ENCODE measurements at regions not wholly inside any gene's neighbourhood (a gene's known extent, or its start where the extent isn't known, plus 50 kb on each side); places are given as distances from the start of the nearest gene placed in this dataset.
"Not testable (repeated sequence)": the region's sequence is repeated elsewhere in the genome, so short reads cannot be mapped to it uniquely, and the experiment has no call there.

DNA sequence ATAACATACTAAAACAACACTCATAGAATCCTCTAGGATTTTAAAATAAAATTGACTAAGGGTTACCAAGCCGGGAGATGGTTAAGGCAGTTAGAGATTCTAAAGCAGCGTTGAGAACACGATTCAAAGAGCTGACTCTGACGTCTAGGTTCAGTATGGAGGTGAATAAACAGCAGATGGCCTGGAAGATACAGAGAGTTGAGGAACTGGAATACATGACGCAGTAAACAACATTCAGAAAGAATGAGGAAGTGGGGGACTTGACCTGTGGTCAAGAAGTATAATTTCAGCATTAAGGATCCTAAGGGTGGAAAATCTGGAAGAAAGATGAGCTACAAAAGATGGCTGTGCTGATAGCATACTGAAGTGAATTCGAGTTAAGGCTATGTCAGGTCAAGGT is 172.5 kb upstream of the NBPF9 start:
- not testable (repeated sequence) for DNase-seq (ENCODE audit: low read depth in 2 of 2)

DNA sequence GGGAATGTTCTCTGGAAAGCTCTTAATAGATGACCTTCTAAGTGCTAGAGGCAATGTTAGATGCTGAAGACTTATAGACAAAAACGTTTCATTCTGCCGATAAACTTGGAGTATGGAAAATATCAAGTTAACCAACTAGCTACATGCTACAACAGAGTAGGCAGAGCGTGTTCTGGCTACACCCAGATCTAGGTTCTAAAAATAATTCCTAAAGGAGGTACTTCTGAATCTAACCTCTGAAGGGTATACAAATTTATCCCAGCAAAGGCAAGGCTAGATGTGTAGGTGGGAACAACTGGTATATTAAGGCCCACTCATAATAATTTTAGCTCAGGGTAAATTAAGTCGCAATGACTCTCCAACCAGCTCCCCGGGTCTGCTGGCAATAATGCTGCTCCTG is 173.1 kb upstream of the NBPF9 start:
- not testable (repeated sequence) for DNase-seq (ENCODE audit: low read depth in 2 of 2)

DNA sequence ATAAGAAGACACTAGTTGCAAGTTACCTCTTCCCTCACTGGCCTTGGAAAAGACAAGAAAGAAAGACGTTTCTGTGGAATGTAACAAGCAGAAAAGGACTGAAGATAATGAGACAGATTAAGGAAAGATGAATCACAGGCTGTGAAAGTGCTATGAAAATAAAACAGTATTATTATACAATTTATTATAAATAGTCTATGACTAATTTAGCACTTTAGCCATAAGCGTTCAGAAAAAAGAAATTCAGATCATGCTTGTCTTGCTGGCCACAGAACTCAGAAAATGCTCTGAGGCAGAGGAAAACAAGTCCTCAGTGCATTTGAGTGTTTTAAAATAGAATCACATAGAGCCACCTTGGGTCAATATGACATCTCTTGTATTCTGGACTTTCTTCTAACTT is 174.8 kb upstream of the NBPF9 start:
- DNase-seq (ENCODE audit: low read depth in 2 of 2) = not testable (repeated sequence)

GRCh38 chr1:149279015-149279414 is 175.7 kb upstream of the NBPF9 start:
- DNase-seq (ENCODE audit: low read depth in 2 of 2) = not testable (repeated sequence)

DNA sequence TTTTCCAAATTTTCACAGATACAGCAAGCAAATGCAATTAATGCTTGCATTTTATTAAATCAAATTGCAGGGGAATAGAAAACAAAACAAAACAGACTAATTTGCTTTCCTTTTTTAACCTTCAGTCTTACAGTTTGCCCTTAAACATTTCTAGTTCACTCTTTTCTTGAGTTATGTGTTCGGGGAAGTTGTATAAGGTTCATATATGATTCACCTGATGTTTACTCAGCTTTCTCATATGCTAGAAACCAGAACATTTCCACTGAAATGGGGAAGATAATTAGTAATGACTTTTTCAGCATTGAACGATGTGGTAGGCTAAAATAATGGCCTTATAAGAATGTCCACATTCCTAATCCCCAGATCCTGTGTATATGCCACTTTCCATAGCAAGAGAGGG is 176.2 kb upstream of the NBPF9 start:
- DNase-seq (ENCODE audit: low read depth in 2 of 2) = not testable (repeated sequence)

DNA sequence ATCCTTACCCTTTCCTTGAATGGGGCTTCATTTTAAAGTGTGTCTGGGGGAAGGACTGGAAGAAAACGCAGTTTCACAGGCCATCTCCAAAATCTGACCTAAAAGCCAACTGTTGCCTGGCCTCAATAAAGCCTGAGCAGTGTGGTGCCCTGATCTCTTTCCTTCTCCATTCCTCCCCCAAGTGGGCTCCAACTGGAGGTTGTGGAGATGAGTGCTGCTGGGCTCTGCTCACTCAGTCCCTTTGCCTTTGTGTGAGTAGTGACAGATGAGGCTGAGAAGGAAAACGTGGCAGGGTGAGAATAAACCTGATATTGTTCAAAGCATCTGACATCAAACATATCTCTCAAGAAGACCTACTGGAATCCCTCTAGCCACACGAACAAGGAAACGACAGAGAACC is 181.4 kb upstream of the NBPF9 start:
- not testable (repeated sequence) for DNase-seq (ENCODE audit: low read depth in 2 of 2)

GRCh38 chr1:149285205-149285604 is 181.9 kb upstream of the NBPF9 start:
- not testable (repeated sequence) for DNase-seq (ENCODE audit: low read depth in 2 of 2)

DNA sequence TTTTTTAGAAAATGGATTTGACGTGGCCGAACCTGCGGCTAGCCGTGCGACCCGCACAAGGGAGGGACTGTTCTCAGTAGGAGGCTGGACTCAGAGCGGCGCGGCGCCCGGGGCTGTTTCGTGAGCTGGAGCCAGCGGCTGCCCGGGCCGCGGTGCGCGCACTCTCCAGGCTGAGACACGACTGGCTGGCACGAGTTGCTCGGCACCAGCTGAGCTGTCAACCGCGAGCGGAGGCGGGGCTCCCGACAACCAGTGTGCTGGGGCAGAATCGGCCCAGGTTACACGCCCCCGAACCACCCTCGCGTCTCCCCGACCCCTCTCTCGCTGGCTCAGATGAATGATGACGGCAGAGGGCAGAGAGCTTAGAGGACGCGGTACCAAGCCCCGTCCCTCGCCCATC is 182.3 kb upstream of the NBPF9 start:
- not testable (repeated sequence) for DNase-seq (ENCODE audit: low read depth in 2 of 2)

DNA sequence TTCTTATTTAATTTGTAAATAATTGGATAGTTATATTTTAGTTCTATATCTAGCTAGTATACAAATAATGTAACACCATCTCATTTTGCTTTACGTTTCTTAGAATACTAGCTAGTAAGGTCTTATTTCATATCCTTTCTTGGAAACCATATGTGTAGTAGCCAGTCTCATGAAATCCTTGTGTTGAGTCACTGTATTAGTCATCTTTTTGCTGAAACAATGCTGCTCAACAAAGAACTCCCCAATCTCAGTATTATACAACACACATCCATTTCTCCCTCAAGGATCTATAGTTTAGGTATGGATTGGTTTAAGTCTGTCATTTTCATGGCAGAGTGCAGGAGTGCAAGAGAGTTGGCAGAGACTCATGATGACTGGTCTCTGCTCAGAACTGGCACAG is 185.2 kb upstream of the NBPF9 start:
- not testable (repeated sequence) for DNase-seq (ENCODE audit: low read depth in 2 of 2)

DNA sequence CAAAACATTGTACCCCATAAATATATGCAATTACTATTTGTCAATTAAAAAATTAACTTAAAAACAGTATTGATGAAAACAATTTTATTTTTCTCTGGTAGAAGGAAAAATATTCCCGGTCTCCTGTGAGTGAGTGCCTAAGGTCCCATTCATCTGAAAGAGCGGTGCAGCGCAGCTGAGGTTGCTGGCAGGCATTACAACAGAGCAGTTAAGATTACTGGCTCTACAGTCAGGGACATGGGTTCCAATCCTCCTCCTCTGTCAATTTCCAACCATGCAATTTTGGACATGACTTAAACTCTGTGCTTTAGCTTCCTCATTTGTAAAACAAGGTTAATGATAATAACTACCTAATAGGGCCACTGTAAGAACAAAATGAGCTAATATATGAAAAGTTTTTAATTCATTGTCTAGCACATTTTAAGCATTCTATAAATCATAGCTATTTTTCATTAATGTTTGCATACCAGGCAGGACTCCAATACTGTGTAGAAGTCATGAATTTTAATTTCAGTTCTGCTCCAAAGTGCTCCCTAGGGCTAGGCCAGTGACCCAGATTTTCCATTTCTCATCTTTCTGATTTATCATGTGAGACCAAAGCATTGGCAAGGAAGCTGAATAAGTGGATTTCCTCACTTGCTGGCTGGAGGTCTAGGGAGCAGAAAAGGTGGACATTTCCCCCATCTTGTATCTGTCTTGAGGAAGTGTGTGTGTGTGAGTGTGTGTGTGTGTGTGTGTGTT is 174.2 kb upstream of the NBPF19 start:
- not testable (repeated sequence) for DNase-seq (ENCODE audit: low read depth in 2 of 2)

GRCh38 chr1:149301282-149301681 is 173.6 kb upstream of the NBPF19 start:
- DNase-seq (ENCODE audit: low read depth in 2 of 2) = not testable (repeated sequence)

DNA sequence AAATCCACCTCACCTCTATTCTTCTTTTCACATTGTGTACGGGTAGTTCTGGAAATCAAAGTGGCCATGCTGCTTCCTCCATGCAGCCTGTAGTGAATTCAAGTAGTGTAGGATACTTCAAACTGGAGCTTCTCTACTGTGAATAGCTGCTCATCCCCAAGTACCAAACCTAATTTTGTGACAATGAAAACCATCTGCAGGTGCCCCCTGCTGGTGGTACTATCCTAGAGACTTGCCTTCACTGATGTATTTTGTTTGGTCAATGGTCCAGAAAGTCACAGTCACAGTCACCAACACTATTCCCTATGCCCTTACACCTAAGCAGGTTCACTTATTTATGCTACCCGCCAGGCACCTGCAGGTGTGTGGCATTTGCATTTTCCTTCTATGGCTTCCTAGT is 170.0 kb upstream of the NBPF19 start:
- not testable (repeated sequence) for DNase-seq (ENCODE audit: low read depth in 2 of 2)

- not testable (repeated sequence) for DNase-seq (ENCODE audit: low read depth in 2 of 2)
Observed at GRCh38 chr1:149307640-149308039, 167.2 kb upstream of the NBPF19 start.

DNA sequence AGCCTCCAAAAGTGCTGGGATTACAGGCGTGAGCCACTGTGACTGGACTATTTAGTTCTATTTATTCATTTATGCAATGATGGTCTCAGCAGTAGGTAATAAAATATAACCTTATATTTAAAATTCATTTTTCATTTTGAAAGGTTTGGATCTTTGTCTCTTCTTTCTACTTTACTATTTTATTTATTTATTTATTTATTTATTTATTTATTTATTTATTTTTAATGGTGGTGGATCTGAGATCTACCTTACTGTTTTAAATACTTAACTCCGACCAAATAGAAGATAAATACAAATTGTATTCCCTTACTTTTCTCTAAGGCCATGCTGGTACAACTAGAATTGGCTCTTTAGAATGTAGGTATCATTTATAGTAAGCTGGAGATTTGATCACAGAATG is 159.9 kb upstream of the NBPF19 start:
- DNase-seq (ENCODE audit: low read depth in 2 of 2) = not testable (repeated sequence)

- DNase-seq (ENCODE audit: low read depth in 2 of 2) = not testable (repeated sequence)
Observed at GRCh38 chr1:149320971-149321731, 153.7 kb upstream of the NBPF19 start.

DNA sequence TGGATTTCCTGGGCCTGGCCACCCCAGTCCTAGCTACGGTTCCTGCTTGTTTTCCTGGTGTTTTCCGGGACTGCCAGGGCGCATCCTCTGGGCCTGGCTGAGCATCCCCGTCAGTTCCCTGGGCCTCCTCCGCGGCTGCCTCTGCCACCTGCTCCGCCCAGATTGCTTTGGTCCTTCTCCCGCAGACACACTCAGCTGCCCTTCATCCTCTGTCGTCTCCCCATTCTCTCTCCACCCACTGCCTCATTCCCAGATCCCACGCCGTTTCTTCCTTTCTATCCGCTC is 153.2 kb upstream of the NBPF19 start:
- DNase-seq (ENCODE audit: low read depth in 2 of 2) = not testable (repeated sequence)

GRCh38 chr1:149330081-149330335 is 144.8 kb upstream of the NBPF19 start:
- DNase-seq (ENCODE audit: low read depth in 2 of 2) = not testable (repeated sequence)

DNA sequence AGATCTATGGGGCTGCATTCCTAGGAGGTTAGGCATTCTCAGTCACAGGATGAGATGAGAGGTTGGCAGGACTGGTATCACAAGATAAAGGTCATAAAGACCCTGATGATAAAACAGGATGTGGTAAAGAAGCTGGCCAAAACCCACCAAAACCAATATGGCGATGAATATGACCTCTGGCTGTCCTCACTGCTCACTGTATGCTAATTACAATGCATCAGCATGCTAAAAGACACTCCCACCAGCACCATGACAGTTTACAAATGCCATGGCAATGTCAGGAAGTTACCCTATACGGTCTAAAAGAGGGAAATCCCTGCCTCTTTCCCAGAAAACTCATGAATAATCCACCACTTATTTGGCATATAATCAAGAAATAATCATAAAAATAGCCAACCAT is 138.8 kb upstream of the NBPF19 start:
- DNase-seq (ENCODE audit: low read depth in 2 of 2) = not testable (repeated sequence)

- DNase-seq (ENCODE audit: low read depth in 2 of 2) = not testable (repeated sequence)
Observed at GRCh38 chr1:149338221-149338691, 136.6 kb upstream of the NBPF19 start.

- DNase-seq (ENCODE audit: low read depth in 2 of 2) = not testable (repeated sequence)
Observed at GRCh38 chr1:149338698-149339097, 136.1 kb upstream of the NBPF19 start.

- not testable (repeated sequence) for DNase-seq (ENCODE audit: low read depth in 2 of 2)
Observed at GRCh38 chr1:149349448-149349847, 125.4 kb upstream of the NBPF19 start.

GRCh38 chr1:149352205-149352604 is 122.6 kb upstream of the NBPF19 start:
- not testable (repeated sequence) for DNase-seq (ENCODE audit: low read depth in 2 of 2)

GRCh38 chr1:149354579-149354978 is 120.3 kb upstream of the NBPF19 start:
- not testable (repeated sequence) for DNase-seq (ENCODE audit: low read depth in 2 of 2)
